ENCODE measurements at regions not wholly inside any gene's neighbourhood (a gene's known extent, or its start where the extent isn't known, plus 50 kb on each side); places are given as distances from the start of the nearest gene placed in this dataset.

GRCh38 chr3:190173426-190173825 is 52.7 kb upstream of the P3H2 start:
- TF ChIP-seq CTCF (IDR thresholded peaks at IDR 0.05; ENCODE audit: low read length) (no peak), EZH2 (IDR thresholded peaks at IDR 0.05; ENCODE audit: borderline replicate concordance, low read length) (no peak)

Data from OCI-LY1 (cell line).